ENCODE measurements at regions not wholly inside any gene's neighbourhood (a gene's known extent, or its start where the extent isn't known, plus 50 kb on each side); places are given as distances from the start of the nearest gene placed in this dataset.

GRCh38 chr20:61193164-61193563, 58.9 kb upstream of the CDH4 start:
- H3K4me3 ChIP-seq (ENCODE audit: low read depth, low read length) = no peak overlapping the region
- no peak for DNase-seq (ENCODE audit: low read depth)
- TF ChIP-seq CTCF (conservative IDR thresholded peaks at IDR 0.05; ENCODE audit: low read depth, low read length) = no peak
